Testis (tissue), 2 donors: ENCODE measurements at regions not wholly inside any gene's neighbourhood (a gene's known extent, or its start where the extent isn't known, plus 50 kb on each side); places are given as distances from the start of the nearest gene placed in this dataset.

Experiments used
- DNase-seq: peaks from one replicate; pipeline ENCODE4 v3.0.0-alpha.2; 2019
- H3K27ac ChIP-seq, 2 donors: fragments of 200-600 bp; sonication (generic); one replicate each; pipeline ENCODE4 v1.5.1; 2019
- H3K27me3 ChIP-seq: fragments of 200-600 bp; sonication (generic); one replicate; pipeline ENCODE4 v1.5.1; 2019
- H3K36me3 ChIP-seq: fragments of 200-600 bp; sonication (generic); one replicate; pipeline ENCODE4 v1.5.1; 2017; ENCODE audit warnings: low read depth; ENCODE audit errors: missing control alignments
- H3K4me1 ChIP-seq: fragments of 200-600 bp; sonication (generic); one replicate; pipeline ENCODE4 v1.5.1; 2019
- H3K4me3 ChIP-seq, 2 donors: fragments of 200-600 bp; sonication (generic); one replicate each; pipeline ENCODE4 v1.5.1; 2017 to 2019
- H3K9me3 ChIP-seq: fragments of 200-600 bp; sonication (generic); one replicate; pipeline ENCODE4 v1.5.1; 2017
- POLR2A ChIP-seq: fragments of 450-650 bp; IDR thresholded peaks from one replicate; pipeline ENCODE4 v1.6.1; 2017; ENCODE audit warnings: antibody characterized with exemption, mild to moderate bottlenecking, moderate library complexity
- WGBS, 2 donors: methylation state at CpG; one replicate each; pipeline ENCODE4 v1.1.5; 2018; 5-methylcytosine and 5-hydroxymethylcytosine counted together
- intact Hi-C: fragments of 100-400 bp; cut with DNase I; formaldehyde crosslinking; loops from one replicate; pipeline ENCODE4 v1.15.1; 2023; ENCODE audit warnings: low total_unique reads
- TF ChIP-seq, protein P1 (sequence below), 3 experiments: fragments of 450-650 bp in 2 of 3; fragments of 200-600 bp in 1 of 3; sonication (generic) in 1 of 3; IDR thresholded peaks; one replicate each; pipeline ENCODE4 v1.5.1; 2016 to 2019; ENCODE audit warnings: antibody characterized with exemption in 3 of 3, mild to moderate bottlenecking in 2 of 3, moderate library complexity in 1 of 3

DNA sequence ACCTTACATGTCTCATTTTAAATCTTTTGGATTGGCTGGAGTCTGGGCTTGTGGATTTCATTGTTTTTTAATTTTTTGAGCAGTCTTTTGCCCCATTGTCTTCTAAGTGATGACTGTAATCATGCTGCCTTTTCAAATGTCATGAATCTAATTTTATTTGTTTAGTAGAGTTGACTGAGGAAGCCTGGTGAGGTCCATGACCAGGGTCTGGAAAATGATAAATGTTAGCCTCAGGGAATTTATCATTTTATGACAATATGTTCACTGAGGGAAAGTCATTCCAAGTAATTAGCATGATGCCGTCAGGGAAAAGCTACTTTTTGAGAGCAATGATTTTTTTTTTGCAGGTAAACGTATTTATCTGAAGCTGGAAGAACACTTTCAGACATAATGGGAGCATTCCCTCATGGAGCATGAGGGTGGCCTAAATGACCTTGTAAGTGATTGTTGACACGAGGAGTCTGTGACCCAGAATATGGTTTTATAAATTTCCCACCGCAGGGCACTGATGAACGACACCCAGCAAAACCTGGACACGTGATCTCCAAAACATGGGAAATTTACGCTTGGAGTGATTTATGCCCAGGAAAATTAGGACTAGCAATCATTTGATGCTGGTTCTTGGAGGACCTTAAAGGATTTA, 155.3 kb upstream of the NABP1 start:
- no peaks in the 10 kb centered on the region for H3K4me1 ChIP-seq
- H3K27me3 ChIP-seq = no peaks in the 10 kb centered on the region
- 79 to 80% methylated on average over 7 of the region's 7 CpGs for WGBS, 2 donors
- intact Hi-C loops = no loop called here
- no peak for DNase-seq
- TF ChIP-seq POLR2A = no peak
- TF ChIP-seq, protein P1, sequence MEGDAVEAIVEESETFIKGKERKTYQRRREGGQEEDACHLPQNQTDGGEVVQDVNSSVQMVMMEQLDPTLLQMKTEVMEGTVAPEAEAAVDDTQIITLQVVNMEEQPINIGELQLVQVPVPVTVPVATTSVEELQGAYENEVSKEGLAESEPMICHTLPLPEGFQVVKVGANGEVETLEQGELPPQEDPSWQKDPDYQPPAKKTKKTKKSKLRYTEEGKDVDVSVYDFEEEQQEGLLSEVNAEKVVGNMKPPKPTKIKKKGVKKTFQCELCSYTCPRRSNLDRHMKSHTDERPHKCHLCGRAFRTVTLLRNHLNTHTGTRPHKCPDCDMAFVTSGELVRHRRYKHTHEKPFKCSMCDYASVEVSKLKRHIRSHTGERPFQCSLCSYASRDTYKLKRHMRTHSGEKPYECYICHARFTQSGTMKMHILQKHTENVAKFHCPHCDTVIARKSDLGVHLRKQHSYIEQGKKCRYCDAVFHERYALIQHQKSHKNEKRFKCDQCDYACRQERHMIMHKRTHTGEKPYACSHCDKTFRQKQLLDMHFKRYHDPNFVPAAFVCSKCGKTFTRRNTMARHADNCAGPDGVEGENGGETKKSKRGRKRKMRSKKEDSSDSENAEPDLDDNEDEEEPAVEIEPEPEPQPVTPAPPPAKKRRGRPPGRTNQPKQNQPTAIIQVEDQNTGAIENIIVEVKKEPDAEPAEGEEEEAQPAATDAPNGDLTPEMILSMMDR (IDR thresholded peaks at IDR 0.05) = no peak
- no peak overlapping the region for H3K4me3 ChIP-seq
- H3K9me3 ChIP-seq = no peaks in the 10 kb centered on the region
- H3K36me3 ChIP-seq = no peaks in the 10 kb centered on the region
- no peak overlapping the region for H3K27ac ChIP-seq

DNA sequence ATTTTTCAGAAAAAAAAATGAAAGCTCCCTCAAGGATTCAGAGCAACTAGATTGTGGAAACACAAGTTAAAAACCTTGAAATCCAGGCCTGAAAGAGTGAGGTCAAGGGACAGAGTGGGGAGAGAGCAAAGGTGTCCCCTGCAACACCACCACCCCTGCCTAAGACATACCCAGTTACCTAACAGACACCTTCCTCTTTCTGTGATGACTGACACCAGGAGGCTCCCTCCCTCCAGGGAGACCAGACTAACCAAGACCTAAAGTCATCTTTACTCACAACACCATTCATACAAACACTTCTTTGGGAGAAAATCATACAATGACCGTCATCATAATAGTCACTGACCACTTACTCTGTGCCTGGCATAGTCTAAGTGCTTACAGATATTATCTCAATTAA, 151.8 kb upstream of the NABP1 start:
- Histone ChIP-seq H3K27me3 (no peaks in the 10 kb centered on the region), H3K27ac (no peak overlapping the region), H3K9me3 (no peaks in the 10 kb centered on the region), H3K36me3 (no peaks in the 10 kb centered on the region), H3K4me3 (no peak overlapping the region), H3K4me1 (no peaks in the 10 kb centered on the region)
- 100% methylated on average over 1 of the region's 1 CpG for WGBS, 2 donors
- intact Hi-C loops = no loop called here
- TF ChIP-seq, protein P1 (IDR thresholded peaks at IDR 0.05) = no peak
- TF ChIP-seq POLR2A = no peak
- no peak for DNase-seq

DNA sequence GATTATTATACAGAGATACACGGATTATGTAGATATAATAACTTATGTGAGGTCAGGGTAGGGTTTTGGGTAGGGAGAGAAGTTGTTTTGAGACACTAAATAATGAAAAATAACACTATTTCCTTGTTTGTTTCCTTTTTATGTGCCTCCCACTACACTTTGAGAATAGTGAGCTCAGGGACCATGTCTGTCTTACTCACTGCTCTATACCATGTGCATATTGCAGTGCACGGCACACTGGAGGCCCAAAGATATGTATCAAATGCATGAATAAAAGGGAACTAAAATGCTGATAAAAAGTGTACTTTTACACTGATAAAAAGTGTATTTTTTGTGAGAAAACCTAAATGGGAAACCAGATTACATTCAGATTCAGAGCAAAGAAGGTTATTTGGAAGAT, 151.4 kb upstream of the NABP1 start:
- Histone ChIP-seq H3K27me3 (no peaks in the 10 kb centered on the region), H3K4me1 (no peaks in the 10 kb centered on the region), H3K9me3 (no peaks in the 10 kb centered on the region), H3K36me3 (no peaks in the 10 kb centered on the region), H3K27ac (no peak overlapping the region), H3K4me3 (no peak overlapping the region)
- WGBS, 2 donors = 64 to 76% methylated on average over 2 of the region's 2 CpGs
- TF ChIP-seq, protein P1 (IDR thresholded peaks at IDR 0.05) = no peak
- TF ChIP-seq POLR2A = no peak
- no peak for DNase-seq
- intact Hi-C loops = no loop called here

DNA sequence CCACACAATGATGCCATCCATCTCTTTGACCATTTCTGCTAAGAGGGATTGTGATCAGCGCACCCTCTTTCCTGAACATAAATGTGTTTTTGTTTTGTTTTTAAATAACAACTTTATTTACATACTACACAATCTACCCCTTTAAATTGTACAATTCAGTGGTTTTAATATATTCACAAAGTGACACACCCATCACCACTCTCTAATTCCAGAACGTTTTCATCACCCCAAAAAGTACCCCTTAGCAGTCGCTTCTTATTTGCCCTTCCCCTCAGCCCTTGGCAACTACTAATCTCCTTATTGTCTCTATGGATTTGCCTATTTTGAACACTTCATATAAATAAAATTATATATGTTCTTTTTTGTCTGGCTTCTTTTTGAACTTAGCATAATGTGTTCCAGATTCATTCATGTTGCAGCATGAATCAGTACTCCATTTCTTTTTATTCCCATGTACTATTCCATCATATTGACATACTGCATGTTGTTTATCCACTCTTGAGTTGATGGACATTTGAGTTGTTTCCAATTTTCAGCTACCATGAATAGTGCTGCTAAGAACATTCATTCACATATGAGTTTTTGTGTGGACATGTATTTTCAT, 150.9 kb upstream of the NABP1 start:
- H3K27me3 ChIP-seq = no peaks in the 10 kb centered on the region
- no peak overlapping the region for H3K27ac ChIP-seq
- no peaks in the 10 kb centered on the region for H3K36me3 ChIP-seq
- no peaks in the 10 kb centered on the region for H3K4me1 ChIP-seq
- intact Hi-C loops = no loop called here
- 87 to 90% methylated on average over 3 of the region's 3 CpGs for WGBS, 2 donors
- no peak overlapping the region for H3K4me3 ChIP-seq
- no peaks in the 10 kb centered on the region for H3K9me3 ChIP-seq
- TF ChIP-seq POLR2A = no peak
- TF ChIP-seq, protein P1 (IDR thresholded peaks at IDR 0.05) = no peak
- DNase-seq = no peak

DNA sequence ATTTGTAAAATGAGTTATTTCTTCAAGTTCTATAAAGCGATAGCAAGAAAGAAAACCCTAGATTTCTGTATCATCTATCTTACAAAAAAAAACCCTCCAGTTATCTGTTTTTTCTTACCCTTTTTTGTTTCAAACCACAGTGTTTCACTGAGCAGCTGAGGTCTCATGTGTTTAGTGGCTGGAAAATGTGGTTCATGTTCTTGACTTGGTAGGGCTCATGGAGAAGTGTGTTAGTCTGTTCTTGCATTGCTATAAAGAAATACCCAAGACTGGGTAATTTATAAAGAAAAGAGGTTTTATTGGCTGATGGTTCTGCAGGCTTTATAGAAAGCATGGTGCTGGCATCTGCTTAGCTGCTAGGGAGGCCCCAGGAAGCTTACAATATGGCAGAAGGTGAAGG, 147.3 kb upstream of the NABP1 start:
- Histone ChIP-seq H3K27ac (no peak overlapping the region), H3K4me1 (no peaks in the 10 kb centered on the region), H3K27me3 (no peaks in the 10 kb centered on the region), H3K9me3 (no peaks in the 10 kb centered on the region), H3K36me3 (no peaks in the 10 kb centered on the region), H3K4me3 (no peak overlapping the region)
- WGBS, 2 donors = 93 to 100% methylated on average over 1 of the region's 1 CpG
- TF ChIP-seq POLR2A = no peak
- TF ChIP-seq, protein P1 (IDR thresholded peaks at IDR 0.05) = no peak
- DNase-seq = no peak
- intact Hi-C loops = no loop called here
